ENCODE measurements at regions not wholly inside any gene's neighbourhood (a gene's known extent, or its start where the extent isn't known, plus 50 kb on each side); places are given as distances from the start of the nearest gene placed in this dataset.

GRCh38 chr2:116645155-116645554 is 1169.3 kb upstream of the DDX18 start:
- no peak for DNase-seq (ENCODE audit: low read depth in 4 of 4, low spot score in 2 of 4)

GRCh38 chr2:116668691-116669090 is 1145.8 kb upstream of the DDX18 start:
- DNase-seq (ENCODE audit: low read depth in 4 of 4, low spot score in 2 of 4) = no peak

GRCh38 chr2:116669782-116670181 is 1144.7 kb upstream of the DDX18 start:
- no peak for DNase-seq (ENCODE audit: low read depth in 4 of 4, low spot score in 2 of 4)

GRCh38 chr2:116674188-116674587 is 1140.3 kb upstream of the DDX18 start:
- DNase-seq (ENCODE audit: low read depth in 4 of 4, low spot score in 2 of 4) = no peak

GRCh38 chr2:116676776-116677175 is 1137.7 kb upstream of the DDX18 start:
- DNase-seq (ENCODE audit: low read depth in 4 of 4, low spot score in 2 of 4) = no peak

GRCh38 chr2:116680256-116680936 is 1134.1 kb upstream of the DDX18 start:
- no peak for DNase-seq (ENCODE audit: low read depth in 4 of 4, low spot score in 2 of 4)

GRCh38 chr2:116687371-116687770 is 1127.1 kb upstream of the DDX18 start:
- no peak for DNase-seq (ENCODE audit: low read depth in 4 of 4, low spot score in 2 of 4)

- no peak for DNase-seq (ENCODE audit: low read depth in 4 of 4, low spot score in 2 of 4)
Measured at GRCh38 chr2:116692988-116693387, 1121.5 kb upstream of the DDX18 start.

- DNase-seq (ENCODE audit: low read depth in 4 of 4, low spot score in 2 of 4) = no peak
Measured at GRCh38 chr2:116696223-116696622, 1118.3 kb upstream of the DDX18 start.

- no peak for DNase-seq (ENCODE audit: low read depth in 4 of 4, low spot score in 2 of 4)
Measured at GRCh38 chr2:116696903-116697302, 1117.6 kb upstream of the DDX18 start.

- no peak for DNase-seq (ENCODE audit: low read depth in 4 of 4, low spot score in 2 of 4)
Measured at GRCh38 chr2:116706396-116706795, 1108.1 kb upstream of the DDX18 start.

GRCh38 chr2:116716038-116716437 is 1098.5 kb upstream of the DDX18 start:
- no peak for DNase-seq (ENCODE audit: low read depth in 4 of 4, low spot score in 2 of 4)

- no peak for DNase-seq (ENCODE audit: low read depth in 4 of 4, low spot score in 2 of 4)
Measured at GRCh38 chr2:116716444-116716843, 1098.0 kb upstream of the DDX18 start.

GRCh38 chr2:116717832-116718231 is 1096.7 kb upstream of the DDX18 start:
- DNase-seq (ENCODE audit: low read depth in 4 of 4, low spot score in 2 of 4) = no peak

- no peak for DNase-seq (ENCODE audit: low read depth in 4 of 4, low spot score in 2 of 4)
Measured at GRCh38 chr2:116718451-116718850, 1096.0 kb upstream of the DDX18 start.

GRCh38 chr2:116719836-116720235 is 1094.7 kb upstream of the DDX18 start:
- DNase-seq (ENCODE audit: low read depth in 4 of 4, low spot score in 2 of 4) = no peak

GRCh38 chr2:116724550-116724949 is 1089.9 kb upstream of the DDX18 start:
- DNase-seq (ENCODE audit: low read depth in 4 of 4, low spot score in 2 of 4) = no peak

GRCh38 chr2:116732322-116732721 is 1082.2 kb upstream of the DDX18 start:
- no peak for DNase-seq (ENCODE audit: low read depth in 4 of 4, low spot score in 2 of 4)

- no peak for DNase-seq (ENCODE audit: low read depth in 4 of 4, low spot score in 2 of 4)
Measured at GRCh38 chr2:116733699-116734098, 1080.8 kb upstream of the DDX18 start.

- DNase-seq (ENCODE audit: low read depth in 4 of 4, low spot score in 2 of 4) = no peak
Measured at GRCh38 chr2:116737951-116738350, 1076.5 kb upstream of the DDX18 start.

GRCh38 chr2:116747103-116747502 is 1067.4 kb upstream of the DDX18 start:
- DNase-seq (ENCODE audit: low read depth in 4 of 4, low spot score in 2 of 4) = no peak

GRCh38 chr2:116749994-116750393 is 1064.5 kb upstream of the DDX18 start:
- DNase-seq (ENCODE audit: low read depth in 4 of 4, low spot score in 2 of 4) = no peak

Data from left renal cortex interstitium (tissue), 4 donors.